ENCODE measurements at regions not wholly inside any gene's neighbourhood (a gene's known extent, or its start where the extent isn't known, plus 50 kb on each side); places are given as distances from the start of the nearest gene placed in this dataset.

GRCh38 chr4:13118633-13119032 is 365.5 kb downstream of the RAB28 start:
- TF ChIP-seq CTCF (IDR thresholded peaks at IDR 0.05; ENCODE audit: poor library complexity, severe bottlenecking) (no peak), EP300 (conservative IDR thresholded peaks at IDR 0.05; ENCODE audit: poor library complexity, severe bottlenecking) (no peak)
